ENCODE measurements at regions not wholly inside any gene's neighbourhood (a gene's known extent, or its start where the extent isn't known, plus 50 kb on each side); places are given as distances from the start of the nearest gene placed in this dataset.

DNA sequence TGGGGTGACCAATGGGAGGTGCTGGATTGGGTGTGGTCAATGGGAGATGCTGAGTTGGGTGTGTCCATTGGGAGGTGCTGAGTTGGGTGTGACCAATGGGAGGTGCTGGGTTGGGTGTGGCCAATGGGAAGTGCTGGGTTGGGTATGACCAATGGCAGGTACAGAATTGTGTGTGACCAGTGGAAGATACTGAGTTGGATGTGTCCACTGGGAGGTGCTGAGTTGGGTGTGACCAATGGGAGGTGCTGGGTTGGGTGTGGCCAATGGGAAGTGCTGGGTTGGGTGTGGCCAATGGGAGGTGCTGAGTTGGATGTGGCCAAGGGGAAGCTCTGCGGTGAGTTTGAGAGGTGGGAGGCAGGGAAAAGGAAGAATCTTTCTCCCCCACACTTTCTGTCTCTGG is 250.0 kb upstream of the PROK2 start:
- no peak for TF ChIP-seq CTCF (IDR thresholded peaks at IDR 0.05)

GRCh38 chr3:72033666-72034428 is 248.9 kb upstream of the PROK2 start:
- TF ChIP-seq CTCF (IDR thresholded peaks at IDR 0.05), result no peak

- TF ChIP-seq CTCF (IDR thresholded peaks at IDR 0.05), result no peak
These were observed 247.6 kb upstream of the PROK2 start for GRCh38 chr3:72032441-72033135.

DNA sequence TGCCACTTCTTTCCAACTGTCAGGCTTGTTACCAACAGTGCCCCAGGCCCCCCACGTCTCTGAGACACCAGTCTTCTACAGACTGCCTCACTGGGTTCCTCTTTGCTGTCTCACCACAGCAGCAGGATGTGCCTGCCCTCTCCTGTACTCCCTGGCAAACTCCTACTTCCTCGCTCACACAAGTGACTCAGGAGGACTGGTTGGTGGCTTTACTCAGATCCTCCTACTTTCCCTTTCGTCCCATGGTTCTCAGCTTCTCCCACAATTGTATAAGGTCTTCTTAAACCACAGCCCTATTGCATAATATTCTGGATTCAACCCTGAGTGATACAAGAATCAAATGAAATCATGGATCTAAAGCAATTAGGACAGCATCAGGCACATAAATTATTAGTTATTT is 246.6 kb upstream of the PROK2 start:
- TF ChIP-seq CTCF (IDR thresholded peaks at IDR 0.05), result no peak

DNA sequence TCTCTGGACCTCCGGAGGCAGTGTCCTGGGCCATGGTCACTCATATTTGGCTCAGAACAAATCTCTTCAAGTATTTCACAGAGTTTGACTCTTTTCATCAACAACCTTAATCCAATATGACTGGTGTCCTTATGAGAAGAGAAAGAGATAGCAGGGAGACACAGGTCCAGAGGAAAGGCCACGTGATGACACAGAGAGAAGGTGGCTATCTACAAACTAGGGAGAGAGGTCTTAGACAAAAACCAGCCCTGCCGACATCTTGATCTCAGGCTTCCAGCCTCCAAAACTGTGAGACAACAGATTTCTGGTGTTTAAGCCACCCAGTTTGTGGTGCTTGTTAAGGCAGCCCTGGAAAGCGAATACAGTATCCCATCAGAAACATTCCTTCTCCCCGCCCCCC is 237.1 kb upstream of the PROK2 start:
- TF ChIP-seq CTCF (IDR thresholded peaks at IDR 0.05), result no peak

DNA sequence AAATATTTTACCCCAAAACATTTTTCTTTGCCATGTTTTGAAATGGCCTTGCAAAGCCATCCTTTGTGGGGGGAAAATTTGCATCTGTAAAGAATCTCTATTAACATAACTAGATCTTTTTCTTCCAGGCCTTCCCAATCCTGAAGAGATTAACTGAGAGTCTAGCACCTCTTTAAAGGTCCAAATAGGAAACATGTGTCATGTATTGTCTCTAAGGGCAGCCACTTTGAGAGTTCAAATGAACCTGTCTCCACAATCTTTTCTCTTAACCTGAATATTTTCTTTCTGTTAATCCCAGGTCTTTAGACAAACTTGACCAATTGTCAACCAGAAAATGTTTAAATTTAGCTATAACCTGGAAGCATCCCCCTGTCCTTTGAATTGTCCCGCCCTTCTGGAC is 236.6 kb upstream of the PROK2 start:
- TF ChIP-seq CTCF (IDR thresholded peaks at IDR 0.05), result no peak

DNA sequence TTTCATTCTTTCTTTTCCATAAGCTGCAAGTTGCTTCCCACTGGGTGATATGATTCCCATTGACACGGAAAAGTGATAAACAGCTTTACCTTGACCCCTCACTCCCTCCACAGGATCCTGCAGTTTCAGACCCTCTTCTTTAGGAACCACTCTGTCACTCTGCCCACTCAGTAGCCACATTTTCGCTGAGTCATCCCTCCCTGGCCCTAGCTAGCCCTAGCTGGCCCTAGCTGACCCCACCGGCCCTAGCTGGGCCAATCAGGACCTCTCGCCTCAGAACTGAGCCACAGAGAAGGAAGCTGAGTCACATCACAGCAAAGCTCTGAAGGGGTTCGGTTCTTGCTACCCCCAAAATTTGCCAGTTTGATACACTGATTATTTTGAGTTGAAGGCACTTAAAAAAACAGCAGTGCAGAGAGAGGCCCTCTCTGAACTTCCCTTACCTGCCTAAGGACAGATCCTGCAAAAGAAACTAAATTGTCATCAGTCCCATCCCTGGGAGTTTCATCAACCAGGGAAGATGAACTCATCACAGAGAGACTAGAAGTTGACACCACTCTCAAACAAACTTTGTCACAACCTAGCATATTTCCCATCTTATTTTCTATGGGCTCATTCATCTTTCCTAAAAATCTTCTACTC is 233.5 kb upstream of the PROK2 start:
- TF ChIP-seq CTCF (IDR thresholded peaks at IDR 0.05), result no peak
